Smooth muscle cell (in vitro differentiated cells): ENCODE measurements at regions not wholly inside any gene's neighbourhood (a gene's known extent, or its start where the extent isn't known, plus 50 kb on each side); places are given as distances from the start of the nearest gene placed in this dataset.

Experiments used
- DNase-seq: peaks from one replicate; lab custom pipeline; 2025; ENCODE audit not compliant: unreplicated experiment; lab: John Stamatoyannopoulos, UW
- H2AFZ ChIP-seq: fragments of 200-600 bp; sonication (generic); 2 replicates; pipeline ENCODE4 v1.6.0; 2016; ENCODE audit warnings: antibody characterized with exemption, low read depth, mild to moderate bottlenecking
- H3F3A ChIP-seq: fragments of 200-600 bp; sonication (generic); 2 replicates; pipeline ENCODE4 v1.6.0; 2017; ENCODE audit warnings: antibody characterized with exemption, low read depth
- H3K27ac ChIP-seq: fragments of 200-600 bp; sonication (generic); 2 replicates; pipeline ENCODE4 v1.5.1; 2016; ENCODE audit warnings: low read depth, mild to moderate bottlenecking
- H3K27me3 ChIP-seq: fragments of 200-600 bp; sonication (generic); 2 replicates; pipeline ENCODE4 v1.6.1; 2016; ENCODE audit warnings: low read depth, mild to moderate bottlenecking
- H3K36me3 ChIP-seq: fragments of 200-600 bp; sonication (generic); 2 replicates; pipeline ENCODE4 v1.5.1; 2016; ENCODE audit warnings: low read depth
- H3K4me1 ChIP-seq: fragments of 200-600 bp; sonication (generic); 2 replicates; pipeline ENCODE4 v1.5.1; 2016; ENCODE audit warnings: low read depth
- H3K4me2 ChIP-seq: fragments of 200-600 bp; sonication (generic); 2 replicates; pipeline ENCODE4 v1.6.0; 2016; ENCODE audit warnings: mild to moderate bottlenecking
- H3K4me3 ChIP-seq: fragments of 200-600 bp; sonication (generic); 2 replicates; pipeline ENCODE4 v1.5.1; 2016; ENCODE audit warnings: mild to moderate bottlenecking
- H3K79me2 ChIP-seq: fragments of 200-600 bp; sonication (generic); 2 replicates; pipeline ENCODE4 v1.6.0; 2016; ENCODE audit warnings: low read depth, mild to moderate bottlenecking
- H3K9ac ChIP-seq: fragments of 200-600 bp; sonication (generic); 2 replicates; pipeline ENCODE4 v1.6.0; 2016; ENCODE audit warnings: low read depth
- H3K9me3 ChIP-seq: fragments of 200-600 bp; sonication (generic); replicated peaks from 2 replicates; pipeline ENCODE4 v1.5.1; 2016; ENCODE audit warnings: low read depth
- H4K20me1 ChIP-seq: fragments of 200-600 bp; sonication (generic); 2 replicates; pipeline ENCODE4 v1.6.0; 2016; ENCODE audit warnings: low read depth
- WGBS: methylation state at CpG from one replicate; pipeline ENCODE4 v1.1.7; 2016; ENCODE audit warnings: low lambda C conversion rate; 5-methylcytosine and 5-hydroxymethylcytosine counted together
- TF ChIP-seq, protein P1 (sequence below): fragments of 200-600 bp; sonication (generic); IDR thresholded peaks from 2 replicates; pipeline ENCODE4 v1.5.1; 2017; ENCODE audit warnings: borderline replicate concordance, mild to moderate bottlenecking, antibody characterized with exemption; ENCODE audit not compliant: insufficient read depth, poor library complexity, severe bottlenecking

DNA sequence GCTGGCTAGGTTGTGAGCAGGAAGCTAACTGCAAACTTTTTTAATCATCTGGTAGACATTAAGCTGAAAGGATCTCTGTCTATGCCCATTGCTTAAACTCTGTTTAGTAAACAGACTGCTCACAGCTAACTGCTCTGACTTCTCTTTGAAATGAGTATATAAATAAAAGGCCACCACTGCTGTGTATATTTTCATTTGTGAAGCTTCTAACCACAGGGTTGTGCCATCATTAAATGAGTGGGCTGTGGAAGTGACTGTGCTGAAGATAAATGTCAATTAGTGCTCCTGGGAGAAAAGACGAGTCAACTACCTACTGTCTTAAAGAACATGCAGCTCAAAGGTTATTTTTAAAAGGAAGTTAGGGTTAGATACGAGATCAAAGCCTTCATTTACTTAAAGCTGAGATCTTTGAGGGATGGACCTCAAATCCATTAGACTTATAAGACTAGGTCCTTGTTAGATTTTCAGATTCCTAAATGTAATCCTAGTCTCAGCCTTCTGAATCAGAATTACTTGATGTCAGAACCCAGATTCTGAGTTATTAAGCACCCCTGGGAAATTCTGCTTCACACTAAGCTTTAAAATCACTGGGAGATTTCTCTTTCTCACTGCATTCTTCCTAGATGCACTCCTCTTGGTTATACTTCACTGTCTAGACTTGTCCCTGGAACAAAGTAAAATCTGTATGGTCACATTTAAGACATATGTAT, 213.1 kb upstream of the FLRT2 start:
- H3K9ac ChIP-seq = no peak overlapping the region
- peak overlapping the region; percentile 43 for H3K27ac ChIP-seq
- no peaks in the 10 kb centered on the region for H4K20me1 ChIP-seq
- peaks cover 45% of the 10 kb centered on the region for H3K4me1 ChIP-seq
- no peaks in the 10 kb centered on the region for H3K9me3 ChIP-seq
- H2AFZ ChIP-seq = no peak overlapping the region
- no peak overlapping the region for H3K4me3 ChIP-seq
- 3% methylated on average over 2 of the region's 2 CpGs for WGBS
- H3K36me3 ChIP-seq = no peaks in the 10 kb centered on the region
- H3K79me2 ChIP-seq = no peaks in the 10 kb centered on the region
- TF ChIP-seq, protein P1, sequence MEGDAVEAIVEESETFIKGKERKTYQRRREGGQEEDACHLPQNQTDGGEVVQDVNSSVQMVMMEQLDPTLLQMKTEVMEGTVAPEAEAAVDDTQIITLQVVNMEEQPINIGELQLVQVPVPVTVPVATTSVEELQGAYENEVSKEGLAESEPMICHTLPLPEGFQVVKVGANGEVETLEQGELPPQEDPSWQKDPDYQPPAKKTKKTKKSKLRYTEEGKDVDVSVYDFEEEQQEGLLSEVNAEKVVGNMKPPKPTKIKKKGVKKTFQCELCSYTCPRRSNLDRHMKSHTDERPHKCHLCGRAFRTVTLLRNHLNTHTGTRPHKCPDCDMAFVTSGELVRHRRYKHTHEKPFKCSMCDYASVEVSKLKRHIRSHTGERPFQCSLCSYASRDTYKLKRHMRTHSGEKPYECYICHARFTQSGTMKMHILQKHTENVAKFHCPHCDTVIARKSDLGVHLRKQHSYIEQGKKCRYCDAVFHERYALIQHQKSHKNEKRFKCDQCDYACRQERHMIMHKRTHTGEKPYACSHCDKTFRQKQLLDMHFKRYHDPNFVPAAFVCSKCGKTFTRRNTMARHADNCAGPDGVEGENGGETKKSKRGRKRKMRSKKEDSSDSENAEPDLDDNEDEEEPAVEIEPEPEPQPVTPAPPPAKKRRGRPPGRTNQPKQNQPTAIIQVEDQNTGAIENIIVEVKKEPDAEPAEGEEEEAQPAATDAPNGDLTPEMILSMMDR = no peak
- no peak for DNase-seq
- H3K27me3 ChIP-seq = no peaks in the 10 kb centered on the region
- H3K4me2 ChIP-seq = peak overlapping the region; percentile 46
- H3F3A ChIP-seq = peaks cover 11% of the 10 kb centered on the region

DNA sequence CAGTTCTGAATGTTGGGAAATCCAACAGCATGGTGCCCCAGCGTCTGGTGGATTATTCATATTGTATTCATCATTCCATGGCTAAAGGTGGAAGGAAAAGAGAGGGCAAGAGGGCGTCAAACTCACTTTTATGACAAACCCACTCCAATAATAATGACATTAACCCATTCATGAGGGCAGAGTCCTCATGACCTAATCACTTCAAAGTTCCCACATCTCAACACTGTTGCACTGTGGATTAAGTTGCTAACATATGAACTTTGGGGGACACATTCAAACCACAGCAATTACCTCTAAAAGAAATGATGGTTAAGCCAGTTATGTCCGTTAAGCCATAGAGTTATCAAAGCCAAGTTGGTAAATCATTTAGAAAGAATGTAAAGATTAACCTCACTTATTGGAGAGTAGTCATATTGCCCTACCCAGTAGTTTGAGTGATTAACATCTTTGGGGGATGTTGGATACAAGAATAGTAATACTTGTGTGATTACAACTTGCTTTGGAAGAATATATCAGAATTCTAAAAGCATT, 212.4 kb upstream of the FLRT2 start:
- Histone ChIP-seq H3K9ac (no peak overlapping the region), H3K27ac (peak overlapping the region; percentile 43)
- TF ChIP-seq, protein P1 = no peak

DNA sequence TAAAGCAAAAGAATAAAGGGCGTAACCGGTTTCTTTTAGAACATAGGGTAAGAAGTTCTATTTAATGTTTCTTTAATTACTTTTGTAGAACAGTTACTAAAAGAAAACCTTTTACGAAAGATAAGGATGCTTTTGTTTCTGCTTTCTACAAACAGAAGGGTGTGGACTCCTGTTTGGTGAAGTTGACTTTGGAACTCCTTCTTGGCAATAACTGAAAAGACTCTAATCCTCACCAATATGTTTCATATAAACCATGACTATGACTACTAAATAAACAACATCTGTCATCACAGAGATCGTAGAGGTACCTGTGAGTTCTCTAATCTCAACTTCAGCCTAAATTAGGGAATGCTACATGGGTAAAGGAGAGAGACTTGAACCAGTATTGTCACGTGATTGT, 210.8 kb upstream of the FLRT2 start:
- H3K36me3 ChIP-seq = no peaks in the 10 kb centered on the region
- WGBS = 95% methylated on average over 5 of the region's 5 CpGs
- peaks cover 24% of the 10 kb centered on the region for H3K4me1 ChIP-seq
- no peak overlapping the region for H2AFZ ChIP-seq
- H3K27me3 ChIP-seq = no peaks in the 10 kb centered on the region
- no peaks in the 10 kb centered on the region for H4K20me1 ChIP-seq
- no peaks in the 10 kb centered on the region for H3K79me2 ChIP-seq
- H3K9ac ChIP-seq = no peak overlapping the region
- no peak overlapping the region for H3K4me3 ChIP-seq
- no peak for DNase-seq
- H3K4me2 ChIP-seq = no peak overlapping the region
- H3F3A ChIP-seq = peaks cover 10% of the 10 kb centered on the region
- TF ChIP-seq, protein P1 = no peak
- H3K27ac ChIP-seq = no peak overlapping the region
- H3K9me3 ChIP-seq = no peaks in the 10 kb centered on the region

More for the DNA sequence above, 212.4 kb upstream of the FLRT2 start:
- no peak overlapping the region for H3K4me3 ChIP-seq
- no peaks in the 10 kb centered on the region for H3K27me3 ChIP-seq
- H4K20me1 ChIP-seq = no peaks in the 10 kb centered on the region
- H2AFZ ChIP-seq = no peak overlapping the region
- WGBS = 34% methylated on average over 3 of the region's 3 CpGs
- peaks cover 38% of the 10 kb centered on the region for H3K4me1 ChIP-seq
- H3K4me2 ChIP-seq = peak overlapping the region; percentile 46
- H3F3A ChIP-seq = peaks cover 11% of the 10 kb centered on the region
- no peaks in the 10 kb centered on the region for H3K79me2 ChIP-seq
- no peak for DNase-seq
- H3K9me3 ChIP-seq = no peaks in the 10 kb centered on the region
- no peaks in the 10 kb centered on the region for H3K36me3 ChIP-seq
